RWPE1 (cell line): ENCODE measurements at regions not wholly inside any gene's neighbourhood (a gene's known extent, or its start where the extent isn't known, plus 50 kb on each side); places are given as distances from the start of the nearest gene placed in this dataset.
A peak's percentile ranks its signal among the peaks of the same experiment; 100 is the strongest.

Source experiments
- CTCF ChIA-PET: fragments of 350-600 bp; sonication (Branson Sonifier 250); formaldehyde crosslinking; extraction: SDS; loops from one replicate; lab custom pipeline; 2021; lab: Yijun Ruan, JAX
- POLR2A ChIA-PET: fragments of 400-600 bp; formaldehyde crosslinking; extraction: SDS; loops from one replicate; lab custom pipeline; 2020; ENCODE audit warnings: antibody characterized with exemption; ENCODE audit not compliant: low non-redundant PET; lab: Yijun Ruan, JAX
- DNase-seq: peaks from one replicate; pipeline ENCODE4 v3.0.0; 2012; ENCODE audit warnings: low spot score
- H3K27ac ChIP-seq: fragments of 450-650 bp; 2 replicates; pipeline ENCODE4 v1.5.1; 2017
- TF ChIP-seq, protein P1 (sequence below): fragments of 450-650 bp; conservative IDR thresholded peaks from 2 replicates; pipeline ENCODE4 v1.5.1; 2017; ENCODE audit warnings: low read depth, mild to moderate bottlenecking

DNA sequence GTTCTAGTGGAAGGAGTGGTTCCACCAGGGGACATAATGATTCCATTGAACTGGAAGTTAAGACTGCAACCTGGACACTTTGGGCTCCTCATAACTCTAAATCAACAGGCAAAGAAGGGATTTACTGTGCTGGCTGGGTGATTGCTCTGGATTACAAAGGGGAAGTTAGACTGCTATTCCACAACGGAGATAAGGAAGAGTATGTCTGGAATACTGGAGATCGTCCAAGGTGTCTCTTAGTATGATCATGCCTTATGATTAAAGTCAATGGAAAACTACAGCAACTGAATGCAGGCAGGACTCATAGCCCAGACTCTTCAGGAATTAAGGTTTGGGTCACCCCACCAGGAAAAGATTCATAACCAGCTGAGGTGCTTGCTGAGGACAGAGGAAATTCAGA is 310.6 kb upstream of the MGMT start:
- ChIA-PET CTCF (no interaction called here), POLR2A (no interaction called here)

DNA sequence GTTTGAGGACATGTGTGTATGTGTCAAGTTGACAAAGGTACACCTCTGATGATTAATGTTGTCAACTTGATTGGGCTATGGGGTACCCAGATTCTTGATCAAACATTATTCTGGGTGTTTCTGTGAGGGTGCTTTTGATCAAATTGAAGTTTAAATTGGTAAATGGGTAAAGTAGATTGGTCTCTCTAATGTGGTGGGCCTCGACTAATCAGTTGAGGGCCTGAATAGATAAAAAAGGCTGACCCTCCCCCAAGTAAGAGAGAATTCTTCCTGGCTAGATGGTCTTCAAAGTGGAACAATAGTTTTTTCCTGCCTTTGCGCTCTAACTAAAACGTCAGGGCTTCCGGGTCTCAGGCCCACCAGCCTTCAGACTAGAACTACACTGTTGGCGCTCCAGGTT is 309.9 kb upstream of the MGMT start:
- H3K27ac ChIP-seq, result no peak overlapping the region
- CTCF ChIA-PET, result no interaction called here
- POLR2A ChIA-PET, result no interaction called here
- TF ChIP-seq, protein P1, sequence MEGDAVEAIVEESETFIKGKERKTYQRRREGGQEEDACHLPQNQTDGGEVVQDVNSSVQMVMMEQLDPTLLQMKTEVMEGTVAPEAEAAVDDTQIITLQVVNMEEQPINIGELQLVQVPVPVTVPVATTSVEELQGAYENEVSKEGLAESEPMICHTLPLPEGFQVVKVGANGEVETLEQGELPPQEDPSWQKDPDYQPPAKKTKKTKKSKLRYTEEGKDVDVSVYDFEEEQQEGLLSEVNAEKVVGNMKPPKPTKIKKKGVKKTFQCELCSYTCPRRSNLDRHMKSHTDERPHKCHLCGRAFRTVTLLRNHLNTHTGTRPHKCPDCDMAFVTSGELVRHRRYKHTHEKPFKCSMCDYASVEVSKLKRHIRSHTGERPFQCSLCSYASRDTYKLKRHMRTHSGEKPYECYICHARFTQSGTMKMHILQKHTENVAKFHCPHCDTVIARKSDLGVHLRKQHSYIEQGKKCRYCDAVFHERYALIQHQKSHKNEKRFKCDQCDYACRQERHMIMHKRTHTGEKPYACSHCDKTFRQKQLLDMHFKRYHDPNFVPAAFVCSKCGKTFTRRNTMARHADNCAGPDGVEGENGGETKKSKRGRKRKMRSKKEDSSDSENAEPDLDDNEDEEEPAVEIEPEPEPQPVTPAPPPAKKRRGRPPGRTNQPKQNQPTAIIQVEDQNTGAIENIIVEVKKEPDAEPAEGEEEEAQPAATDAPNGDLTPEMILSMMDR, result no peak
- no peak for DNase-seq

More for the DNA sequence above, 310.6 kb upstream of the MGMT start:
- DNase-seq, result no peak
- no peak overlapping the region for H3K27ac ChIP-seq
- TF ChIP-seq, protein P1, result no peak

- POLR2A ChIA-PET, result no interaction called here
- CTCF ChIA-PET, result interaction anchor here (0.7 kb wide), 1 partner anchor 725 kb away, joined by 3 read pairs; no protein-coding TSS in a partner anchor
- TF ChIP-seq, protein P1, result no peak
- peak; percentile 23 for DNase-seq
- no peak overlapping the region for H3K27ac ChIP-seq
These were observed 305.9 kb upstream of the MGMT start for GRCh38 chr10:129161150-129161549.

DNA sequence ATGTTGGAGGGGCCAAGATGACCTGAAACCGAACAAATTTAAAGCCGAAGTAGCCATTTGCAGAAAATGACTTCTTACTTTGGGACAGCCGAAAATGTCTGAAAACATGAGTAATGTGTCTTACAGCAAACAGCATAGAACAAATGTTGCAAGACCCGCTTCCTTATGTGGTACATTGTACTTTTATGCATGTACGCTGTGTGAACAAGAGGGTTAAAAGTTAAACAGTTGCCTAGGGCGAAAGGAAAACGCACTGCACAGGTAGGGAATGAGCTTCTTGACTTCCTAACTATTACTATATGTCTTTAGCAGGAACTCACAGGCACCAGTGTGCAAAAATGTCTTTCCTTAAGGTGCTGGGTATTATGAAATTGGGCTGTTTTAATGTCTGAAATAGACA is 303.5 kb upstream of the MGMT start:
- DNase-seq, result no peak

GRCh38 chr10:129165076-129165720 is 301.8 kb upstream of the MGMT start:
- DNase-seq, result no peak
- no peak overlapping the region for H3K27ac ChIP-seq
- ChIA-PET CTCF (no interaction called here), POLR2A (no interaction called here)
- TF ChIP-seq, protein P1, result no peak

More for the DNA sequence above, 303.5 kb upstream of the MGMT start:
- no peak overlapping the region for H3K27ac ChIP-seq
- ChIA-PET POLR2A (no interaction called here), CTCF (interaction anchor here (0.6 kb wide), 1 partner anchor 98 kb away, joined by 3 read pairs; no protein-coding TSS in a partner anchor)
- TF ChIP-seq, protein P1, result no peak

GRCh38 chr10:129165770-129166169 is 301.3 kb upstream of the MGMT start:
- no peak overlapping the region for H3K27ac ChIP-seq
- no peak for DNase-seq
- CTCF ChIA-PET, result no interaction called here
- TF ChIP-seq, protein P1, result no peak
- POLR2A ChIA-PET, result no interaction called here
